SK-N-SH (cell line): ENCODE measurements at regions not wholly inside any gene's neighbourhood (a gene's known extent, or its start where the extent isn't known, plus 50 kb on each side); places are given as distances from the start of the nearest gene placed in this dataset.
"Not testable (repeated sequence)": the region's sequence is repeated elsewhere in the genome, so short reads cannot be mapped to it uniquely, and the experiment has no call there.

Experiments used
- CTCF ChIA-PET: fragments of 300-600, 350-600 bp; formaldehyde crosslinking; extraction: SDS; loops from one replicate; lab custom pipeline; 2021; lab: Yijun Ruan, JAX
- POLR2A ChIA-PET: fragments of 350-600 bp; sonication (Branson Sonifier 250); formaldehyde crosslinking; extraction: SDS; loops from one replicate; lab custom pipeline; 2020; ENCODE audit warnings: antibody characterized with exemption, inconsistent platforms; lab: Yijun Ruan, JAX
- DNase-seq: peaks from one replicate; pipeline ENCODE4 v3.0.0; 2012
- H2AFZ ChIP-seq: fragments of 200-600 bp; sonication (generic); 2 replicates; pipeline ENCODE4 v1.8.1; 2016; ENCODE audit warnings: antibody characterized with exemption, mild to moderate bottlenecking, low read depth
- H3F3A ChIP-seq: fragments of 200-600 bp; sonication (generic); replicated peaks from 2 replicates; pipeline ENCODE3; 2016; ENCODE audit warnings: antibody characterized with exemption, mild to moderate bottlenecking; ENCODE audit not compliant: insufficient read depth
- H3K27ac ChIP-seq, 2 experiments: fragments of 200-500 bp in 1 of 2; fragments of 200-600 bp in 1 of 2; sonication (Bioruptor generic) in 1 of 2; sonication (generic), shearing (Covaris generic) in 1 of 2; 2 replicates each; pipeline versions ENCODE4 v1.5.1 to v1.6.1; 2014 to 2016; ENCODE audit warnings: low read depth in 2 of 2, inconsistent platforms in 1 of 2, low read length in 1 of 2, mild to moderate bottlenecking in 1 of 2, mixed read lengths in 1 of 2
- H3K27me3 ChIP-seq: fragments of 200-600 bp; sonication (generic), shearing (Covaris generic); 2 replicates; pipeline ENCODE4 v1.6.1; 2016; ENCODE audit warnings: mixed run types; ENCODE audit not compliant: insufficient read depth
- H3K36me3 ChIP-seq, 2 experiments: fragments of 200-500 bp in 1 of 2; fragments of 200-600 bp in 1 of 2; sonication (Bioruptor generic) in 1 of 2; sonication (generic) in 1 of 2; replicated peaks in 1 of 2; 2 replicates each; pipeline versions ENCODE3 to v1.5.1; 2014 to 2016; ENCODE audit warnings: low read length in 1 of 2, mild to moderate bottlenecking in 1 of 2; ENCODE audit not compliant: insufficient read depth in 2 of 2, control insufficient read depth in 1 of 2
- H3K4me1 ChIP-seq, 2 experiments: fragments of 200-500 bp in 1 of 2; fragments of 200-600 bp in 1 of 2; sonication (Bioruptor generic) in 1 of 2; sonication (generic), shearing (Covaris generic) in 1 of 2; 2 replicates each; pipeline versions ENCODE4 v1.5.1 to v1.6.1; 2014 to 2016; ENCODE audit warnings: low read depth in 1 of 2, low read length in 1 of 2, mixed run types in 1 of 2; ENCODE audit not compliant: insufficient read depth in 2 of 2, control insufficient read depth in 1 of 2
- H3K4me2 ChIP-seq: fragments of 200-600 bp; sonication (generic), shearing (Covaris generic); 2 replicates; pipeline ENCODE4 v1.6.1; 2017; ENCODE audit warnings: mixed run types
- H3K4me3 ChIP-seq, 2 experiments: fragments of 200-500 bp in 1 of 2; fragments of 200-600 bp in 1 of 2; sonication (Bioruptor generic) in 1 of 2; sonication (generic), shearing (Covaris generic) in 1 of 2; 2 replicates each; pipeline versions ENCODE4 v1.5.1 to v1.8.1; 2014 to 2016; ENCODE audit warnings: low read depth in 2 of 2, inconsistent platforms in 1 of 2, low read length in 1 of 2, mild to moderate bottlenecking in 1 of 2, mixed read lengths in 1 of 2, moderate library complexity in 1 of 2
- H3K79me2 ChIP-seq: fragments of 200-600 bp; sonication (generic); 2 replicates; pipeline ENCODE4 v1.8.1; 2017; ENCODE audit warnings: mild to moderate bottlenecking; ENCODE audit not compliant: insufficient read depth
- H3K9ac ChIP-seq: fragments of 200-600 bp; sonication (generic); 2 replicates; pipeline ENCODE4 v1.6.1; 2017; ENCODE audit warnings: mixed run types
- H3K9me2 ChIP-seq: fragments of 200-600 bp; sonication (generic); 2 replicates; pipeline ENCODE4 v1.6.1; 2017; ENCODE audit warnings: mixed run types
- H3K9me3 ChIP-seq: fragments of 200-600 bp; sonication (generic); 2 replicates; pipeline ENCODE4 v1.6.1; 2017; ENCODE audit warnings: mixed run types, mild to moderate bottlenecking, moderate library complexity
- H4K20me1 ChIP-seq: fragments of 200-600 bp; sonication (generic); 2 replicates; pipeline ENCODE4 v1.6.1; 2017; ENCODE audit warnings: mild to moderate bottlenecking, mixed run types; ENCODE audit not compliant: insufficient read depth
- WGBS: methylation state at CpG from one replicate; pipeline ENCODE4 v1.1.6; 2017; ENCODE audit warnings: low lambda C conversion rate; 5-methylcytosine and 5-hydroxymethylcytosine counted together

DNA sequence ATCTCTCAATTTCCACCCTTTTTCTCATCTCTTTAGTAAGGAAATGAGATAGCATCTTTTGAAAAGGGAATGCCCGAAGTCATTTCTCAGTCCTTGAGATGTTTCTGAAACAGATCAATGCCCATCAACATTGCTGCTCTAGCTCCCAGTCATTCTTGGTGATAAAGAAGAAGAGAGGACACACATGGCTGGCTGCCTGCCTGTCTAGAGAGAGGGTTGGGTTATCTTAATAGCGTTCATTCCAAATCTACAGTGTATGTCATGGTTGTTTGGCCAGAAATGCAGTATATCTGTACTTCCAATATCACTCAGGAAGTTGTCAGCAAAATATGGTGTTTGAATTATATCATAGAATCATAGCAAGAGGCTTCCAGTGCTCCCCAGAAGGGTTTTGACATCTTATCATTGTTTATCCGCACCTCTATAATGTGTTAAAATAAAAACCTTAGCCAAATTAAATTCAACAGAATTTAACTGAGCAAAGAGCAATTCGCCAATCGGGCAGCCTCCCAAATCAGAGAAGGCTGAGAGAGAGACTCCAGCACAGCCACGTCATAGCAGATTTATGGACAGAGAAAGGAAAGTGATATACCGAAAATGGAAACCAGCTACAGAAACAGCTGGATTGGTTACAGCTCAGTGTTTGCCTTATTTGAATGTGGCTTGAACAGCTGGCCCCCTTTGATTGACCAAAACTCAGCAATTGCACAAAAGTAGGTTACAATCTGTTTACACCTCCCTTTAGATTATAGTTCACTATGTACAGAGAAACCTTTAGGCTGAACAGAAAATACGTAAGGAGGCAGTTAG lies 321.0 kb upstream of the FRG1 start:
- CTCF ChIA-PET, H3K4me1 ChIP-seq, H3K27me3 ChIP-seq, H3K9me3 ChIP-seq, H3F3A ChIP-seq, H3K27ac ChIP-seq, H3K79me2 ChIP-seq, H3K36me3 ChIP-seq, POLR2A ChIA-PET, H3K9ac ChIP-seq, H3K4me3 ChIP-seq, H4K20me1 ChIP-seq, H2AFZ ChIP-seq, DNase-seq, H3K9me2 ChIP-seq, H3K4me2 ChIP-seq: not testable (repeated sequence)
- 28% methylated on average over 8 of the region's 8 CpGs for WGBS

DNA sequence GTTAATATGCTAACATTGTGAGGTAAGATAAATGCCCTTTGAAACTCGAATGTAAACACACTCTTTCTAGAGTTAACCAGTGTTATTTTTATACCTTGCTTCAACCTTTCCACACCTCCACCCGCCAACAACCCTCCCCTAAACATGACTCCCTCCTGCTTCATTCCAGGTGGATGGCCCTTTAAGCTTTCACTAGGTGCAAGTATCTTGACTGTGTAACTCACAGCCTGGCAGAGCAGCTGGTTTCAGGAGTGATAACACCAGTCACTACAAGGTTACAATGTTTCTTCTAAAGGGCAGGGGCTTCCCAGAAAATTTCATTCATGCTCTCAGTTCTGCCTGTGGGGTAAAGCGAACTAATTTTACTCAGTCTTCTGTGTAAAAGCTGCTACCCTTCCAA lies 318.1 kb upstream of the FRG1 start:
- H3K27me3 ChIP-seq, H3K27ac ChIP-seq, H3K79me2 ChIP-seq, H3K9ac ChIP-seq, H3K9me2 ChIP-seq, DNase-seq, H3K4me2 ChIP-seq, H3K36me3 ChIP-seq, H4K20me1 ChIP-seq, H3K9me3 ChIP-seq, H3K4me3 ChIP-seq, POLR2A ChIA-PET, H2AFZ ChIP-seq, H3F3A ChIP-seq, CTCF ChIA-PET, H3K4me1 ChIP-seq: not testable (repeated sequence)
- 13% methylated on average over 3 of the region's 3 CpGs for WGBS

DNA sequence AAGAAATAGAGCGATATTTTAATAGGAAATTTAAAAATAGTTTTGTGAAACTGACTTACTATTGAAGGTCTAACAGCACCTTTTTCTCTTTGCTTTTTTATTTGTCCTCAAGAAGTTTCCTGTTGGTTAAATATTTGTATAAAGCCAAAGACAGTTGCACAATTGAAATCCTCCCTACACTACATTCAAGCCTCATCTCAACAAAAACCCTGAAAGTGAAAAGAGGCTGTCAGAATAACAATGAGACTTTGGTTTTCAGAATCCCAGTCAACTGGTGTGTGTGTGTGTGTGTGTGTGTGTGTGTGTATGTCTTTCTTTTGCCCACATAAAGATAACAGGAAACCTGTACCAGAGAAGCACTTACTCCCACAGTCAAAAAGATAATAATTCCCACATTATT lies 313.6 kb upstream of the FRG1 start:
- DNase-seq, H3K36me3 ChIP-seq, H3K9ac ChIP-seq, H3K4me2 ChIP-seq, H3K4me3 ChIP-seq, H2AFZ ChIP-seq, H3F3A ChIP-seq, CTCF ChIA-PET, H3K9me2 ChIP-seq, H3K27ac ChIP-seq, H3K9me3 ChIP-seq, POLR2A ChIA-PET, H3K27me3 ChIP-seq, H3K79me2 ChIP-seq, H4K20me1 ChIP-seq, H3K4me1 ChIP-seq: not testable (repeated sequence)
- 16% methylated on average over 1 of the region's 1 CpG for WGBS

DNA sequence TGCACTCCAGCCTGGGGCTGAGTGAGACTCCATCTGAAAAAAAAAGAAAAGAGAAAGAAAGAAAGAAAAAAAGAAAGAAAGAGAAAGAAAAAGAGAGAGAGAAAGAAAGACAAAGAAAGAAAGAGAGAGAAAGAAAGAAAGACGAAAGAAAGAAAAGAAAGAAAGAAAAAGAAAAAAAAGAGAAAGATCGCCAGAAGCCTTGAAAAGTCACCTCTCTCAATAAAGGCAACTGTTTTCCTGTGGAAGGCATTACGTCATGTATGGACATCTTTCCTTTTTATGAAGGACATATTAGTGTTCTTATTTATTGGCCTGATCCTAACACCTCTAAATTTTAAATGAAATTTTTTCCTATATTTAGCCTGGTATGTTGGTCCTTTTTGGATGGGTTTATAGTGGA lies 310.9 kb upstream of the FRG1 start:
- H3K9ac ChIP-seq, H3F3A ChIP-seq, H4K20me1 ChIP-seq, H3K36me3 ChIP-seq, H3K4me3 ChIP-seq, H3K79me2 ChIP-seq, H3K27me3 ChIP-seq, DNase-seq, H3K9me3 ChIP-seq, H3K4me1 ChIP-seq, H3K4me2 ChIP-seq, H2AFZ ChIP-seq, POLR2A ChIA-PET, H3K9me2 ChIP-seq, H3K27ac ChIP-seq, CTCF ChIA-PET: not testable (repeated sequence)
- 25% methylated on average over 3 of the region's 3 CpGs for WGBS

DNA sequence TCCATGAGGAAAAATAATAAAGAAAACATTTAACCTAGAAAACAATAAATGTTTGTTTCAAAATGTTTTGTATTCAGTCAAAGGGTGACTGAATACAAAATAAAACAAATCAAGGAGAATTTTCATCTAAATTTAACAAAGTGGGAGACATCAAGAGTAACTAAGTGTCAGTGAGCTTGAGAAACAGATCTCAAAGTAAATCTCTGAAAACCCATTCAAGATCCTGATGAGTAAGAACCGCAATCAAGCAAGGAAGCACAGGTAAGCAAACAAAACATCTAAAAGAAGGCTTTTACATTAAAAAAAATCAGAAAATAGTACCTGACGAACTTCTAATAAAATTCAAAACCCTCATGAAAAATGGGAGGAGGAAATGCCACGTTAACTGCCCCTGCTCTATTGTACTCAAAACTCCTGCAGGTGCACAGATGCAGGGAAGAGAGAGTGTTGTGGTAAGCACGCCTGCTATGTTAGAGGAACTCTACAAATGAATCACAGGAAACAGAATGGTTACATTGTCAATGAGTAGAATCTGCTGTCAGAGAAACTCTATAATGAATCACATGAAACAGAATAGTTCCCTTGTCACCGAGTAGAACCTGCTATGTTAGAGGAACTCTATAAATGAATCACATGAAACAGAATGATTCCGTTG lies 309.6 kb upstream of the FRG1 start:
- 21% methylated on average over 6 of the region's 6 CpGs for whole genome bisulfite sequencing
- H3F3A ChIP-seq, H4K20me1 ChIP-seq, CTCF ChIA-PET, H3K27ac ChIP-seq, H3K4me2 ChIP-seq, H3K9me2 ChIP-seq, H3K4me3 ChIP-seq, H3K79me2 ChIP-seq, H3K36me3 ChIP-seq, H3K27me3 ChIP-seq, H3K9me3 ChIP-seq, H3K4me1 ChIP-seq, H3K9ac ChIP-seq, DNase-seq, H2AFZ ChIP-seq, POLR2A ChIA-PET: not testable (repeated sequence)

DNA sequence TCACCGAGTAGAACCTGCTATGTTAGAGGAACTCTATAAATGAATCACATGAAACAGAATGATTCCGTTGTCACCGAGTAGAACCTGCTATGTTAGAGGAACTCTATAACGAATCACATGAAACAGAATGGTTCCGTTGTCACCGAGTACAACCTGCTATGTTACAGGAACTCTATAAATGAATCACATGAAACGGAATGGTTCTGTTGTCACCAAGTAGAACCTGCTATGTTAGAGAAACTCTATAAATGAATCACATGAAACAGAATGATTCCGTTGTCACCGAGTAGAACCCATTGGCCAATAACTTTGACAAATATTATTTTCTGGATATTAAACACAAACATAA lies 309.1 kb upstream of the FRG1 start:
- CTCF ChIA-PET, H3K79me2 ChIP-seq, H3K9ac ChIP-seq, H4K20me1 ChIP-seq, H3K9me3 ChIP-seq, H3K4me2 ChIP-seq, POLR2A ChIA-PET, DNase-seq, H3K36me3 ChIP-seq, H3F3A ChIP-seq, H2AFZ ChIP-seq, H3K4me3 ChIP-seq, H3K4me1 ChIP-seq, H3K27me3 ChIP-seq, H3K27ac ChIP-seq, H3K9me2 ChIP-seq: not testable (repeated sequence)
- 61% methylated on average over 9 of the region's 9 CpGs for WGBS
